ENCODE measurements at regions not wholly inside any gene's neighbourhood (a gene's known extent, or its start where the extent isn't known, plus 50 kb on each side); places are given as distances from the start of the nearest gene placed in this dataset.

DNA sequence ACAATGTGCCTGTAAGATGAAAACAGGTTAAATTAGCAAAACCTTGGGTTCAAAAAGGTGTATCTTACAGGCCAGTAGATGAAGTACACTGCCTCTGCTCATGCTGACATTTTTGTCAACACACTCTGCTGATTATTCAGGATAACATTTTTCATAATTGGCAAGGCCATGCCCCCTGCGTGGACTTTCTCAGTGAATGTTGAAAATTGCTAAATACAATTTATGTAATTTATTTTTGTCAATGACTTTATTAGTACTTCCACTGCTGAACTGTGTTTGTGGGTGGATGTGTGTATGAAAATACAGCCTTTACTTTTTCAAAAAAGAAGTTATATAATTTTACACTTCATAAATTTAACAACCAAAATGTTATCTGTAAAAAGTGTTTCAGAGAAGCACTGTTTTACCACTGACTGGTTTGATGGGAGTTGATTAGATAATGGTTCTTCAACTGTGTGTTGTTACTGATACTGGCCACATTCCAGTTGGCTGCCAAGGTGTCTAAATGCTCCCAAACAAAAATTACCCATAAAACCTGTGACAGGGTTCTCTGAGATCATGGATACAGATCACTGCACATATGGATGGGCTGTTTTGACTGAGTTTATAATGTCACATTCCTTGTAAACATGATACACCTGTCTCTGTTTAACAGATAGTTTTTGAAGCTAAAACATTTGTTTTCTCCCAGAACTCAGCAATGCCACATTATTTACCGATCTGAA lies 151.9 kb upstream of the SLC7A11 start:
- no peaks in the 10 kb centered on the region for H3K9me3 Mint-ChIP-seq (ENCODE audit: unreplicated experiment)
- no peak for DNase-seq (ENCODE audit: low spot score)
- H3K27me3 Mint-ChIP-seq (ENCODE audit: unreplicated experiment): no peaks in the 10 kb centered on the region
- TF ChIP-seq, protein P1, sequence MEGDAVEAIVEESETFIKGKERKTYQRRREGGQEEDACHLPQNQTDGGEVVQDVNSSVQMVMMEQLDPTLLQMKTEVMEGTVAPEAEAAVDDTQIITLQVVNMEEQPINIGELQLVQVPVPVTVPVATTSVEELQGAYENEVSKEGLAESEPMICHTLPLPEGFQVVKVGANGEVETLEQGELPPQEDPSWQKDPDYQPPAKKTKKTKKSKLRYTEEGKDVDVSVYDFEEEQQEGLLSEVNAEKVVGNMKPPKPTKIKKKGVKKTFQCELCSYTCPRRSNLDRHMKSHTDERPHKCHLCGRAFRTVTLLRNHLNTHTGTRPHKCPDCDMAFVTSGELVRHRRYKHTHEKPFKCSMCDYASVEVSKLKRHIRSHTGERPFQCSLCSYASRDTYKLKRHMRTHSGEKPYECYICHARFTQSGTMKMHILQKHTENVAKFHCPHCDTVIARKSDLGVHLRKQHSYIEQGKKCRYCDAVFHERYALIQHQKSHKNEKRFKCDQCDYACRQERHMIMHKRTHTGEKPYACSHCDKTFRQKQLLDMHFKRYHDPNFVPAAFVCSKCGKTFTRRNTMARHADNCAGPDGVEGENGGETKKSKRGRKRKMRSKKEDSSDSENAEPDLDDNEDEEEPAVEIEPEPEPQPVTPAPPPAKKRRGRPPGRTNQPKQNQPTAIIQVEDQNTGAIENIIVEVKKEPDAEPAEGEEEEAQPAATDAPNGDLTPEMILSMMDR (IDR thresholded peaks at IDR 0.05; ENCODE audit: unreplicated experiment): no peak
- H3K4me3 Mint-ChIP-seq (ENCODE audit: unreplicated experiment): no peak overlapping the region
- H3K36me3 Mint-ChIP-seq (ENCODE audit: low read depth, unreplicated experiment): no peaks in the 10 kb centered on the region
- H3K4me1 Mint-ChIP-seq (ENCODE audit: unreplicated experiment): peaks cover 10% of the 10 kb centered on the region
- no peak overlapping the region for H3K27ac Mint-ChIP-seq (ENCODE audit: unreplicated experiment)

DNA sequence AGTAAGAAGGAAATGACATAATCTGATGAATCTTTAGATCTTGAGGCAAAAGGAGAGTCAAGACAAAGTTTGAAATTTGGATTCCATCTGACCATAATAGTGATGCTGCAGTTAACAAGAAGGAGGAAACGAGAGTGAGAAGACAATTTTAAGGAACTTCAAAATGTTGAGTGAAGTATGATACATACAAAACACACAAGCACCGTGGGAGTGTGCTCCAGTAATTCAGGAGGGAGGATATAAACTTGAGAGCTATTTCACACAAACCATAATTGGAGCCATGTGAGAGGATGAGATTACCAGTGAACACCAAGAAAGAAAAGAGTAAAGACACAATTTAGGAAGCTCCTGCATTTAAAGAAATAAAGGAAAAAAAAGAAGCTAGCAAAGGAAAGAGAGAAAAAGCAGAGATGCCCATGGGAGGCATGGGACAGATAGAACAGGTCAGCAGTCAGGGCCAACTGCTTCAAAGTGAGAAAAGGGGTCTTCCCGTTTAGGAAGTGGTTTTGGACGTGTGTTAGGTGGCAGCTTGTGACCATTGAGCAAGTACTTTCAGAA lies 150.7 kb upstream of the SLC7A11 start:
- Mint-ChIP-seq H3K4me3 (ENCODE audit: unreplicated experiment) (no peak overlapping the region), H3K4me1 (ENCODE audit: unreplicated experiment) (peaks cover 2% of the 10 kb centered on the region), H3K27me3 (ENCODE audit: unreplicated experiment) (no peaks in the 10 kb centered on the region), H3K36me3 (ENCODE audit: low read depth, unreplicated experiment) (no peaks in the 10 kb centered on the region), H3K27ac (ENCODE audit: unreplicated experiment) (no peak overlapping the region), H3K9me3 (ENCODE audit: unreplicated experiment) (no peaks in the 10 kb centered on the region)
- no peak for DNase-seq (ENCODE audit: low spot score)
- TF ChIP-seq, protein P1 (IDR thresholded peaks at IDR 0.05; ENCODE audit: unreplicated experiment): no peak

DNA sequence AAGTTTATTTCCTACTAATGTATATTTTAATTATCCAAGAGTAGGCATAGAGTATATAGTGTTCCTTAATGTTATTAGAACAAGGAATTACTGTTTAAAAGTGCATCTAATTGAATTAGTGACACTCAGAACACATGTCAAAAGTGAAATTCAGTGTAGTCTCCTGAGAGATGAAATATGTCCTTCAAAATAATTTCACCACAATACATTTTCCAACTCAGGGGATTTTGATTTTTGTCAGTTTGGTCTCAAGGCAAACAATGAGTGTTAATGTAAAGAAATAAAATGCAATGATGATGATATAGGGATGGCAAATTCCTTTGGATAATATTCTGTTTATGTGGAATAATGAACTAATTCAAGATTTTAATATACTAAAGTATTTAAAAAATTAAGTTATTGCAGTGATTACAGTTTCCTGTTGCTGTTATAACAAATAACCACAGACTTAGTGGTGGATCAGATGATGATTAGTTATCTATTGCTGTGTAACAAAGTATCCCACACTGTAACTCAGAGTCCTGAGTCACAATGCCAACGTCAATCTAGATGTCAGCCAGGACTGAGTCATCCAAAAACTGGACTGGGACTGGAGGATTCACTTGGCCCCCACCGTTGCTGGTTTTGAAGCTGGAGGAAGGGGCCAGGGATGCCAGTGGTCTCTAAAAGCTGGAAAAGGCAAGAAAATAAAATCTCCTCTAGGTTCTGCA lies 148.0 kb upstream of the SLC7A11 start:
- TF ChIP-seq, protein P1 (IDR thresholded peaks at IDR 0.05; ENCODE audit: unreplicated experiment): no peak
- DNase-seq (ENCODE audit: low spot score): no peak
- no peaks in the 10 kb centered on the region for H3K9me3 Mint-ChIP-seq (ENCODE audit: unreplicated experiment)
- peaks cover 2% of the 10 kb centered on the region for H3K4me1 Mint-ChIP-seq (ENCODE audit: unreplicated experiment)
- H3K4me3 Mint-ChIP-seq (ENCODE audit: unreplicated experiment): no peak overlapping the region
- no peak overlapping the region for H3K27ac Mint-ChIP-seq (ENCODE audit: unreplicated experiment)
- no peaks in the 10 kb centered on the region for H3K27me3 Mint-ChIP-seq (ENCODE audit: unreplicated experiment)
- no peaks in the 10 kb centered on the region for H3K36me3 Mint-ChIP-seq (ENCODE audit: low read depth, unreplicated experiment)

GRCh38 chr4:138374947-138375346 lies 132.8 kb upstream of the SLC7A11 start:
- Mint-ChIP-seq H3K27ac (ENCODE audit: unreplicated experiment) (no peak overlapping the region), H3K4me3 (ENCODE audit: unreplicated experiment) (no peak overlapping the region)

More at GRCh38 chr4:138374947-138375346, 132.8 kb upstream of the SLC7A11 start:
- Mint-ChIP-seq H3K36me3 (ENCODE audit: low read depth, unreplicated experiment) (no peaks in the 10 kb centered on the region), H3K4me1 (ENCODE audit: unreplicated experiment) (peaks cover 2% of the 10 kb centered on the region), H3K27me3 (ENCODE audit: unreplicated experiment) (no peaks in the 10 kb centered on the region), H3K9me3 (ENCODE audit: unreplicated experiment) (peaks cover 4% of the 10 kb centered on the region)
- TF ChIP-seq, protein P1 (IDR thresholded peaks at IDR 0.05; ENCODE audit: unreplicated experiment): no peak
- DNase-seq (ENCODE audit: low spot score): no peak

Data from endothelial cell (in vitro differentiated cells).